Stimulated activated CD4-positive, alpha-beta T cell treated with anti-CD3 and anti-CD28 coated beads, Interleukin-4, amount 100 ng/mL, for 4 hours (primary cell): ENCODE measurements at regions not wholly inside any gene's neighbourhood (a gene's known extent, or its start where the extent isn't known, plus 50 kb on each side); places are given as distances from the start of the nearest gene placed in this dataset.

Experiments used
- DNase-seq, 2 experiments: peaks; one replicate each; pipeline ENCODE4 v3.0.0-alpha.2; 2020

DNA sequence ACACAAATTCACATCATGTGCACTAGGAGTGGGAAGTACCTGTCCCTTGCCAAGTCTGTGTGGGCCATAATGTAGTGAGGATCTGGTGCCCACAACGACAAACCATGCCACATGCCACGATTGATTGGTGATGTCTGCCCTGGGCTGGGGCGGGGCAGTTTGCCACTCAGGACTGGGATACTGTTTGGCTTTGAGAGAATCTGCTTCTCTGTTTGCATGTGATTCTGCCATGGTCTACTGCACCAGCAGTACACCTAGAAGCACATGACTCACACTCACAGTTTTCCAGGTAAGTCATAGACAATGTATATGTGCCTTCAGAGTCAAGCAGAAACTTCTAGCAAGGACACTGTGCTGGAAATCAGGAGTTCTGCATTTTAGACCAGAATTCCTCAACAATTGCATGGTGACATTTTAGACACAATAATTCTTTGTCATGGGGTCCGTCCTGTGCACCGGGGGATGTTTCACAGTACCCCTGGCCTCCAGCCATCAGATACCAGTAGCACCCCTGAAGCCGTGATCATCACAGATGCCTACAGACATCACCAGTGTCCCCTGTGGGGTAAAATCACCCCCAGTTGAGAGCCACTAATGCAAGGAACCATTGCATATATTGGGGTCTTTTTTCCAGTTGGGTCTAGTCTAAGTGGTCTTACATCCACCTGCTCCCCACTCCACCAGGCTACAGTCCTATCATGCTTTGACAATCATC, 278.3 kb downstream of the EIPR1 start:
- no peak for DNase-seq

DNA sequence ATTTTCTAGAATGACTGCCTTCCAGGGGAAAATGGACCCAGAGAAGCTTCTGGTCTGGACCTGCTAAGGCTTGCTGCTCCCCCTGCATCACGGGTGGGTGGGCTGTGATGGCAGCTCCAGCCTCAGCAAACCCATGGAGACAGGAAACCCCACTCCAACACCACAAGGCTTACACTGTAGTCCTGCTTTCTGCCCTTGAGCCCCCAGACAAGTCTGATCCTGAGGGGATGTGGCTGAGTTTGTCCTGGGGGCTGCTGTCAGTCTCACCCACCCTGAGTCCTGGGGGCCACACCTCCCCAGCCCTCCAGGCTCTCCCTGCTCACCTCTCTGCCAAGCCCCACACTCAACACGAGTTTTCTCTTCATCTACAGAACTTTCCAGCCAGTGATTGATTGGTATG, 279.4 kb downstream of the EIPR1 start:
- DNase-seq = no peak

GRCh38 chr2:3097804-3098203, 279.8 kb downstream of the EIPR1 start:
- no peak for DNase-seq

DNA sequence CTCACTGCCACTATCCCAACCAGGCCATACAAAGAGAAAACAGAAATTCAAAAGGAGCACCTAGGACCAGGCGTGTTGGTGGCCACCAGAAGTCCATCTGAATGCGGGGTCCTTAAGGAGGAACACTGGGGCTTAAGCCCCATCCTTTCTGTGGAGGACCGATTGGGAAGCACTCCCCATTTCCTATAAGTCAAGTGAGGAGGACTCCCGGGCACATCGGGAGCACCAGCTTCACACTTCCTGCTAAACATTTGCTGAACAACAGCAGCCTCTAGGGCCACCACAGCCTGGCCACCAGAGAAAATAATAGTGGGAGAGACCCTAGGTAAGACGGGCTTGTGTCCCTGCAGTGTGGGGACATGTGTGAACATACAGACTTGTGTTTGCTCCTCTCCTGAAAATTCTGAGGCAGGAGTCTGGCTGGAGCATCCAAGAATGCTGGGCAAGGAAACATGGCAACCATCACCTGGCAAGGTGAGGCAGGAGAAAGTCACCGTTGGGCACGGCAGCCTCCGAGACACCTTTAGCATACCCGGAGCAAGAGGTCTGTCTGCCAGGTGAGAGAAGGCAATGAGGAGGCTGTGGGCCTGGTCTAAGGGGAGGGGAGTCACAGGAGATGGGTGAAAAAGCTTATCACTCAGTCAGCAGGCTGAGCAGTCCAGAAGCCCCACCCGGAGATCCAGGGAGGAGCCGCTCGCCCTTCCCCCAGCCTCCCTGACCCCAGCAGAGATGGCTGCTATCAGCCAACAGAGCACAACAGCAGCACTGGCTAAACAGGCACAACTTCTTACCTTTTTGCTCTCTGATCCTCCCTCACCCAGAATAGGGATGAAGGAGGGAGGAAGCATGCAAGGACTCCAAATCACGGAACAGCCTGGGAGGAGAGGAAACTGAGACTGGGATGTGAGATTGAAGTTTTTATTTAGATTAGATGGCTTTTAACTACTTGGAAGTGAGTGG, 282.3 kb downstream of the EIPR1 start:
- no peak for DNase-seq

GRCh38 chr2:3094318-3094717, 283.3 kb downstream of the EIPR1 start:
- DNase-seq = no peak

DNA sequence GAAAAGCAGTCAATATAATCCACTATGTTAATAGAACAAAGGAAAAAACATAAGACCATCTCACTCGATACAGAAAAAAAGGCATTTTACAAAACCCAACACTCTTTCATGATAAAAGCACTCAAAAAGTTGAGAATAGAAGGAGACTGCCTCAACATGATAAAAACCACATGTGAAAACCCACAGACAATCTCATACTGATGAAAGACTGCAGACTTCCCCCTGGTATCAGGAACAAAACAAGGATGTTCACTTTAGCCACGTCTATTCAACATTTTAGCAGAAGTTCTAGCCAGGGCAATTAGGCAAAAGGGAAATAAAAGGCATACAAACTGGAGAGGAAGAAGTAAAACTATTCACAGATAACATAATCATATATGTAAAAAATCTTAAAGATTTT, 285.9 kb downstream of the EIPR1 start:
- no peak for DNase-seq

DNA sequence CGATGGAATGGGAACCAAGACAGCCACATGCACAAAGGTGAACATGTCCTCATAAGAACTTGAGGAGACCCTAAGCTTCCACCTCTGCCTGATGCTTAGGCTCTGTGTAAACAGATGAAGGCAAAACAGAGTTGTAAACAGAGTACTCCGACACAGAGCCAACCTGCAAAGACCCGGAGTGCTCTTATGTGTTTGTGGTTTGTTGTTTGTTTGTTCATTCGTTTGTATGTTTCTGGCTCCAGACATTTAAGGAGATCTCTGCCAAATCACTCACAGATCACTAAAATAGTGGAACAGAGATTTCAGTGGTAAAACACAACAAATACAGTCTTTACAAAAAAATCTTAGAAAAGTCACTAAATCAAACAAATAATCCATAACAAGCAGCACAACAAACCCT, 294.9 kb downstream of the EIPR1 start:
- no peak for DNase-seq

GRCh38 chr2:3079959-3080948, 297.4 kb downstream of the EIPR1 start:
- no peak for DNase-seq

GRCh38 chr2:3079466-3079865, 298.2 kb downstream of the EIPR1 start:
- DNase-seq = no peak

- no peak for DNase-seq
These were observed 298.9 kb downstream of the EIPR1 start for GRCh38 chr2:3078684-3079083.

DNA sequence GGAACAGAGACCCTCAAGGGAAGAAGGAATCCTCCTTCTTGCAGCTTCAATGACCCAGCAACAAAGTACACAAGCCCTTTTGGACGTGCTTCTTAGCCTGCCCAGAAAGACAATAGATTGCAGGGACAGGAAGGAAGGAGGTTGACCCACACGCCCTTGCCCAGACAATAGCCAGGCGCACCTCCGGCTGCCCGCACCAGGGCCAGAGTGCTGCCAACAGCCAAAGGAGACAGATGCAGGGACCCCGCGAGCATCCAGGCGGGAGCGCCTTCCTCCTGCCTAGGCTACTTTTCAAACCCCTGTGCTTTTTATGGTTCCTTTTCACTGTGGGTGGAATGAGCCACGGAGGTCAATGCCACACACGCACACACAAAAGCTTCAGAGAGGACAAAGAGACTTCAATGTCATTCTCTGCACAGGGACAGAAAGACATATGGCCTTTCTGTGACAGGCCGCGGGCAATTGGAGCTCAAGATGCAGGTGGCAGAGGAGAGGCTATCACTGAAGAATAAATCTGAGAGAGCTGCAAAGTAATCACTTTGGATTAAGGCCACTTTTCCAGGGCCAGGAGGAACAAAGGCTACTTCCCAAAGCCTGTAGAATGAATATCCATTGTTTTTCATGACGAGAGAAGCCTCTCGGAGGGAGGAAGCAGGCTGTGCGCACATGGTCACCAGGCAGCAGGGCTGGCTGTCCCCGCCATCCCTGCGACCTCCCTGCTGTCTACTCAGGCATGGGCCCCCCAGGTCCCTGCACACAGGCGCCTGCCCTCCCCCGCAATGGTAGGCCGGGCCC, 300.6 kb downstream of the EIPR1 start:
- no peak for DNase-seq

DNA sequence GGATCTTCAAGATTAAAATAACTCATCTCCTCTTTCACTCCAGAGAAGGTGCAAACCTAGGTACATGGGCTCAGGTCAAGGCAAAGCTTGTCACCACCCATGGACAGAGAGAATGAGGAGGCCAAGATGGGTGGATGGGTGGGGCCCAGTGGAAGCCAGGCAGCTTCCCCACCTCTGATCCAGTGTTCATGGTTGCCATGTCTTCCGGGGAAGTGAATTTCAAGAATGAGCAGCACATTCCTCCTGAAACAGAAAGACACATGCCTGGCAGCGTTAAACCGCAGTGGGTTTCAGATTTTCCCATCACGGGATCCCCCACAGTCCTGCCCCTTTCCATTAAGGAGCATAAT, 301.7 kb downstream of the EIPR1 start:
- no peak for DNase-seq

DNA sequence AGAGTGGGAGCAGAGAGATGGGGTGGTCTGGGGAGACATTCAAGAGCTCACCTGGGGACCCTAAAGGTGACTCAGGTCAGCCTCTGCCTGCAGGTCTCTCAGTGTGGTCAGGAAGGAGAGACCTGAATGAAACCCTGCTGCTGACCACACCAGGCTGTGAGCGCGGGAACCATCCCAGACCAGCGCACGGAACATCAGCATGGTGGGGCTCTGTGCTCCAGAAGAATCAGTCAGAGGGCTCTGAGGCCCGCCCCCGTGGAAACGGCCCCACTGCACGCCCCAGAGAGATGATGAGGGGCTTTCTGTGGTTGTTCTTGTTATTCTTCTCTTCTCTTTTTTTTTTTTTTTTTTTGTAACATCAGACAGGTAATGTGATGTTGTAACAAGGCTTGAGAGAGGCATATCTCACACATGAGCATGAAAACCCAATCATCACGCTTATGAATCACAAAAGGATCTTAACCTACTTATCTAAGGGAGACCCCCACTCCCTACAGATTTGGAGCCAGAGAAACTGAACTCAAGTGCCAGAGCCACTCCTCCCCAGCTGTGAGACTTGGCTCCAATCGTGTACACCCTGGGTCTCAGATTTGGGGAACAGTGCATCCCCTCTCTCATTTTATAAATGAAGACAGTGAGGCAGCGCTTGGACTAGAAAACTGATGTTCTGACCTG, 302.2 kb downstream of the EIPR1 start:
- no peak for DNase-seq

- no peak for DNase-seq
These were observed 303.9 kb downstream of the EIPR1 start for GRCh38 chr2:3073704-3074103.

GRCh38 chr2:3073041-3073595, 304.5 kb downstream of the EIPR1 start:
- no peak for DNase-seq

GRCh38 chr2:3071685-3072263, 305.8 kb downstream of the EIPR1 start:
- DNase-seq = no peak

DNA sequence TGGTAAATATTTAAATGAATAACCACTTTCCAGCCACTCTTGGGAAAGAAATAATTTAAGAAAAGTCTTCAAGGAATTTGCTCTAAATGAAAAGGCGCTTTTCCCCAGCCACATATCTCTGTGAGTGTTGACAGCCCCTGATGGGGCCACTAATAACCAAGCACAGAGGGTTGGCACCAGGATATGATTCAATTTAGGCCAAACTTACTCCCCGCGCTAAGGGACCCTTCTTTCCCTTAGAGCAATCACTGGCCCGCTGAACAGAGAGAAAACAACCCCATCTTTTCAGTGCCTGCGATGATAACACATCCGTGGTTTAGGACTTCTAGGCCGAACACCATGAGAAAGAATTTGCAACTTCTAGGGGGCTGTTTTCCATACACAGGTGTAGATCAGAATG, 310.8 kb downstream of the EIPR1 start:
- no peak for DNase-seq

DNA sequence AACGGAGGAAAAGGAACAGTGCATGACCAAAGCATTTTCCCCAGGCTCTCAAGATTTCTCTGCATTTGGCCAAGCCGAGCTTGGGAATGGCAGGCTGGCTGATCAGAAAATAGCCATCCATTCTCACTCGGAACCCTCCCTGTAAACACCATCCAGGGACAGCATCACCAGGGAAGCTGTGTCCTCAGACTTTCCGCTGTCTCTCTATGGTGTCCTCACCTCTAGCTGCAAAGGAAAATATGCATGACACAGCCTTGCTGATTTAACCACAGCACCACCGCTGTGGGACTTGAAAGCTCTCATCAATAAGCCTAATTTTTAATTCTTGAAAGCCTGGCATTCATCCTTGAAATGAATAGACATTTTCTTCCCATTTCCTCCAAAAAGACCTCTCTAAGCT, 311.7 kb downstream of the EIPR1 start:
- DNase-seq = no peak

DNA sequence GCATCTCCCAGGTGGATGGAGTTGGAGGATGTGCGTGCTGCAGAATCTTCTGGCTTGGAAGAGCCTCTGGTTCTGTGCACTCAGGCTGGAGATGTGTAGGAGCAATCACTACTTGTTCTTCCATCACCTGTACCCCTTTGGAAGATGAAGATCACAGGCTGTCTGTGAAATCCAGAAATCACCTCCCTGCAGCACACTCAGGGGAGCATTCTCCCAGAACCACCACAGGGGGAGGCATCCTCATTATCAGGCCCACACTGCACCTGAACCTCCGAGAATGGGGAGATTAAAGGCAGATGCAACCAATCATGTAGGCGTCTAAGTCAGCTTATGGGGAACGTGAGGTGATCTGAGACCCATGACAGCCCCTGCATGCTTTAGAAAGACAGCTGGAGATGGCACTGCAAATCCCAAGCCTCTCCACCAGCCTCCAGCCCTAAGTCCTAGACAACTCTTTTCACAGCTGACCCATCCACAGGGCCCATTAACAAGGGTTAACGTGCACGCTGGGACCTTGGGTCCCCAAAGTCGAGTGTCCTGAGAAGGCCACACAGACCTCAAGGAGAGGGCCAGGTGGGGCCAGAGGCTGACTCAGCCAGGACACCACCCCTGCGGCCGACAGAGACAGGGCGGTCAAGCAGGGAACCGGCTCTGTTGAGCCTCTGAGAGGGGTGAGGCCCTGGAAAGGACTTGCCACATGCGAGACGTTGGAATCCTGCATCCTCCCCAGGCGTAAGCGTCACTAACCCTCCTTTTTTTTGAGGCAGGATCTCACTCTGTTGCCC, 314.9 kb downstream of the EIPR1 start:
- no peak for DNase-seq

GRCh38 chr2:3060049-3060448, 317.6 kb downstream of the EIPR1 start:
- DNase-seq = no peak
